GM20431 (cell line): ENCODE measurements at regions not wholly inside any gene's neighbourhood (a gene's known extent, or its start where the extent isn't known, plus 50 kb on each side); places are given as distances from the start of the nearest gene placed in this dataset.

Experiments used
- in situ Hi-C: fragments of 300-500 bp; cut with MseI, MboI; formaldehyde crosslinking; loops from one replicate; pipeline ENCODE4 v1.15.0; 2020; ENCODE audit warnings: low sequenced_read_pairs; ENCODE audit not compliant: unreplicated experiment

DNA sequence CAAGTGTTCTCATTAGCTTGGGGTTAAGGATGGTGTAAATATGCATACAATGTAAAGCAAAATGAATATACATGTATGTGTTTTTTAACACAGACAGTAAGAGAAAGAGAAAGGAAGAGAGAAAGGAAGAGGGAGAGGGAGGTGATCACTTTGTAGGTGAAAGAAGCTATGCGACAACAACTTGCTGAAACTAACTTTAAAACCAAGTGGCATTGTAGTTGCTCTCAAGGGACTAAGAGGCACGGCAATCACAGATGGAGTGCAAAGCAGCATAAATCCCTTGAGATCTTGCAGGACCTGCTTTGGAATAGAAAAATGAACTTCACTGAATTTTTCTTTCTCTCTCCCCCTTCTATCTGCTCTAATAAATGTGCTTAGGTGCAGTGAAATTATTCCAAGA lies 1665.0 kb upstream of the TENM3 start:
- in situ Hi-C loops = no loop called here

DNA sequence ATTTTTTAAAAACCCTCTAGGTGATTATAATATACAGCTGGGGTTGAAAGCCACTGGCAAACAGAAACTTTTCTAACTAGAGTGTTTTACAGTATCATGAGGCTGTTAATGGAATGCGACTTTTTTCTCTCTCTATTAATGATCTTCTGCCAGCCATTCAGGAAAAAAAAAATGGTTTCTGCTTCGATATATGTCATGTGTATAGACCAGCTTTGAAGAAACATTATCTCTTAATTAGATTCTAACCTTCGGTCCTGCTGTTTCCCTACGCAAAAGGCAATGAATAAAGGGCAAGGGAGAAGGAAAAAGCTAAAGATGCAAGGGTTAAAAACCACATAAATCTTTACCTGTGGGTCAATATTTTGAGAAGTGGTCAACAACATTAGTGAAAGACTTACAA lies 1662.1 kb upstream of the TENM3 start:
- in situ Hi-C loops = no loop called here

DNA sequence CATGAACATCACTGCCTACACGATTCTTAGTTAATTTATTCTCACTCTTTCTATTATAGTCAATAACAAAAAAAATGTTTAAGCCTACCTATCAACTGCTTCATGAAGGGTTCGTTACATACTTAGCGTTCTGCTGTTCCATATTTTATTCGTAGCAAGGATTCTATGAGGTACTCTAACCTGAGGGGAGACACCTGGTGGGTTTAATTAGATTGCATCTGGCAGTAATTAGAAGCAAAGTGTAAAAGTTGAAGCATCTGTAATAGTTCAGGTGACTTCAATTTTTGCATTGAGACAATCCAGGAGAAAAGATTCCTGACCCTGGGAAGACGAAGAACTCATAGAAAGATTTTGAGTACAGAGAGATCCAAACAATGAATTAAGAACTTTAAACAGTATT lies 1655.8 kb upstream of the TENM3 start:
- in situ Hi-C loops = no loop called here

DNA sequence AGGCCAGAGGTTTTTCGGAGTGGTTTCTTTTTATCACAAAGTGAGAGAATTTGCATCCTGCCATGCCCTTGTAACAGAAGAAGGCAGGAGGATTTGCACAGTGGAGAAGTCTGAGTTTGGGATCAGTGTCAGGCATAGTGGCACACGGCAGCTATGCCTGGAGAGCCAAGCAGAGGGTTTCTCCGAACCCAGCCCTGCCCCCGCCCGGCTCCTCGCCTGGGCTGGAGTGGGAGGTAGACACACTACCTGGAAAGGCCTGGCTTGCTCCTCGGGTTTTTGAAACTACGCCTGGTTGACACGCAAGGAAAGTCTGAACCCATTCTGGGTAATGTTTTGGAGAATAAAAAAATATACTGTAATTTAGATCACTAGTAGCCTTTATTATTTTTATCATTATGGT lies 1653.6 kb upstream of the TENM3 start:
- in situ Hi-C loops = no loop called here

DNA sequence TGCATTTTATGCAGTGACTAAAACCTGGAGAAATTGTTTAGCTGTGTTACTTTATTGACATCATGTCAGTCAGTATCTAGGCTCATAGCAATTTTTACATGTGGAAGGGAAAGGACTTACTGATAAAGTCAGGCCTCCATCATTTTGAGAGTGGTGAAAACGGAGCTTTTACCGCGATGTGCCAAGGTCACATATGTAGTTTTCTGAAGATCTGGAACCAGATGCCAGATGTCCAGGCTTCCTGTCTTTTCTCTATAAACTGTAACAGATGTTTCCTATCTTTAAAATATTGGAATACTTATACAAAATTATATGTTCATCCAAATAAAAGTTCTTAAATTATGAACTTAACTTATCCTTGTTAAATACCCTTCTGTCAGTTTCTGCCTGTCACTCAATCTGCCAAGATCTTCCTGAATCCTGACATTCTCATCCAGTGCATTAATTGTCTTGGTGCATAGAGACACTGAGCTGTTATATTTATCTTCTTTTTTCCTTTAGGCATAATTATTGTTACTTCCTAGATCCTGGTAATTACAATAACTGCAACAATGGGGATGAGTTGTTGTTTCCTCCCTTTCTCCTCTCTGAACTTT lies 1646.2 kb upstream of the TENM3 start:
- in situ Hi-C loops = no loop called here

DNA sequence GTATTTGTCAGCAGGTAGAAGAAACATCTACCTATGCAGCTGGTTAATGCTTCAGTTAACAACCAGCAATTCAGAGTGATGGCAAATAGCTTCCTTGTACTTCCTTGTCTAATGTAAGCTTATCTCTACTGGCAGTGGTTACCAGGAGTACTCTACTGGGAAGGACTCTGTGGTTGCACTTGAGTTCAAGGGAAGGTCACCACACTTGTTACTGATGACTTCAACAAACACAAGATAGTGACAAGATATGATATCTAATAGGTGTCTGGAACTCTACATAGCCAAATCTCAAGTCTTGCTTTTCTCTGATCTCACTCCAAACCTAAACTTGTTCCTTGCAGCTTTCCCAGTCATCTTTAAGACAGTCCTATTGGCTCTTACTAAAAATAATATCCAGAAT lies 1644.9 kb upstream of the TENM3 start:
- in situ Hi-C loops = no loop called here

DNA sequence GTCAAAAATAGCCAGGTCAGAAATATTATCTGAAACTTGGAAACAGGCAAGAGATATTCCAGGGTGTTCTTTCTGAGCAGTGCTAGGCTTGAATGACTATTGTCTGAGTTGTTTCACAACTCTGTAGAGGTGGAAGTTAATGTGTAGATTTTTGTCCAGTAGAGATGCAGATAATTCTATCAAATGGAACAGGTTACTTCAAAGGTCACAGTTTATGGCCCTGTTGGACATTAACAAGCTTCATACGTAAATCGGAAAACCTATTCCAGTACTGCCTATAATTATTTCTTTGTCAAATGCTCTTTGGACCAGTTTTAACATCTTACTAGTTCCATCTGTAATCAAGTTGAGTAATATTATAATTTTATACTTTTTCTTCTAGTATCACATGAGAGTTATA lies 1639.4 kb upstream of the TENM3 start:
- in situ Hi-C loops = no loop called here

DNA sequence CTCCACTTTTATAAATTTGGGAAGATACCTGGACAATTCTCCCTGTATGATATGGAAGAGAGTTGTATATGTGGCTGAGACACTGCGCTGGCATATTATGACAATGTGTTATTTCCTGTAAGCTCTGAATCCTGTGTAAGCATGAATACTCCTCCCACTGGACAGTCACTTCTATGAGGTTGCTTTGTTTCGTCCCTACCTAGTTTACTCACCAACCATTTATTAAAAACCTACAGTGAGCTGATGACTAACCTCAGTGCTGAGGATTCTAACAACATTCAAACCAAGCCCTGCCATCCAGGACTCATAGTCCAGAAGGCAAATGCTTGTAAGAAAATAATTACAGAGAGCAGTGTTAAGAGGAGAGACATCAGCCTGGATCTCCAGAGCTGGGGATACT lies 1632.9 kb upstream of the TENM3 start:
- in situ Hi-C loops = no loop called here

DNA sequence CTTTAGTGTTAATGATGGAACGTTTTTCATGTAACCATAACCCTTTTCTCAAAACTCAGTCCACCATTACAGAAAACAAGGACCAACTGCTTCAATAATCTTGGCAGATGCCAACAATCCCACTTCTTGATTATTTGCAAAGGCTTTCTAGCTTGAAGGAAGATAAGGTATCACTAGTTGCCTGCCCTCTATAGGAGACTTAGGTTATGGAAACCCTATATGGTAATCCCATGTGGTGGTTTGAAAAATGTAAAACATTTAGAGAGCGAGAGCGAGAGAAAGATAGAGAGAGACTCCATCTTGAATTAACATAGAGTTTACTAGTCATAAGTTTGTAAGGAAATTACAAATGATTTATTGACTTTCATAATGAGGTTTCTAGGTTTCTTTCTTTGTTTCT lies 1627.5 kb upstream of the TENM3 start:
- in situ Hi-C loops = no loop called here

DNA sequence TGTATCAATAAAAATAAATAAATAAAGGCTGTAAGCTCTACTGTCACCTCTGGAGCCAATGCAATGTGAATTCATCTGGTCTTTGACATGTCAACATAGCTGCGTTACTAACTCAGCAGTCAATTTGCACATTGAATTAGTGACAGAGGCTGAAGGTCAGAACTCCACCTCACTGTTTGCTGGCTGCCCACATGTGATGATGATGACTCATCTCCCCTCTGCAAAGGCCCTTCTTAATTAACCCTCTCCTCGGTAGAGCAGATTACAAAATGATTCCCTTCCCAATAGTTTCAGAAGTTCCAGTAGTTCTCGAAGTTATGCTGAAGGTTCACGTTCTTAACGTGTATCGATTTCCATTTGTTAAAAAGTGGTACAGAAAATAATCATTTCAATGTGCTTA lies 1626.0 kb upstream of the TENM3 start:
- in situ Hi-C loops = no loop called here

DNA sequence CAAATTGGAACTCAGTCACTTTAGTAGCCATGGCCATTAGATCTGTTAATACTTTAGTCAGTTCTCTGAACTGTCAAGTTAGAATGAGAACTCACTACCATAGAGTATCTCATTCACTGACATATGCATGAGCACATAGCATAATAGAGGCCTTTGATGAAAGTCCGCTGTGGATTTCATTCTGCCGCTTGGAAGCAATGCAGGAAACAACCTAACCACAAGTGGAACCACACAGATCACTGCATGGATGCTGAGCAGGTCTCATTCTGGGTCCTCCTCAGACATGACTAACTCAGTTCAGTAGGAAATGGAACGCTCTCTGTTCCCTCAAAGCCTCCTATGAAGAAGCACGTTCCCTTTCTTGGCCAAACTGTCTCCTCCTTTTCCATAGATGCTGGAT lies 1624.8 kb upstream of the TENM3 start:
- in situ Hi-C loops = no loop called here

DNA sequence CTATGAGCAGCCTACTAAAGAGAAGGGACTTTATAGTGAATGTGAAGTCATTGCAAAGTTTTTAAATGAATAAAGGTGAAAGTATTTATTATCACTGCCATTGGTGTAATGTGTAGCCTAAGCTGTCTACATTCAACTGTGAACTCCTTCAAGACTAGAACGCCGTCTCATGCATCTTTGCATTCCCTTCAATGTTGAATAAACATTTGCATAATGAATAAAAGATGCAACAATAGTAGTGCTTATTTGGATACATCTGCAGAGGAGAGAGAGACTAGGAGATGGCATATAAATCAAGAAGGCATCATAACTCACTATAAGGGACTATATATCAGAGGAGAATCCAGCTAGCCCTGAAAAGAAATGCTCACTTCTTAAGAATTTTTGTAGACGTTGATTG lies 1623.8 kb upstream of the TENM3 start:
- in situ Hi-C loops = no loop called here

DNA sequence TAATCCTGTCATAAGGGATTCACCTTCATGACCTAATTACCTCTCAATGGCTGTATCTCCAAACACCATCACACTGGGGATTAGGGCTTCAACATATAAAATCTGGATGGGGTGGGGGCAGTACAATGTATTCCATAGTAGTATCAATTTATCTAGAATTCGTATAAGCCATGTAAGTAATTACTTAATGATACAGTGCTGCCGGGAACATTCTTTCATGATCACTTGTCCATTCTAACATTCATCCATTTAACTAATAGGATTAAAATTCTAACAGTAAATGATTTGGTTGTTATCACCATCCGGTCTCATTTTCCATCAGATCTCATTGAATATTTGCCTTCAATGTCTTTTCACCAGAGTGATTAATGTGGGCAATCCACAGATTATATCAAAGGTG lies 1620.9 kb upstream of the TENM3 start:
- in situ Hi-C loops = no loop called here

DNA sequence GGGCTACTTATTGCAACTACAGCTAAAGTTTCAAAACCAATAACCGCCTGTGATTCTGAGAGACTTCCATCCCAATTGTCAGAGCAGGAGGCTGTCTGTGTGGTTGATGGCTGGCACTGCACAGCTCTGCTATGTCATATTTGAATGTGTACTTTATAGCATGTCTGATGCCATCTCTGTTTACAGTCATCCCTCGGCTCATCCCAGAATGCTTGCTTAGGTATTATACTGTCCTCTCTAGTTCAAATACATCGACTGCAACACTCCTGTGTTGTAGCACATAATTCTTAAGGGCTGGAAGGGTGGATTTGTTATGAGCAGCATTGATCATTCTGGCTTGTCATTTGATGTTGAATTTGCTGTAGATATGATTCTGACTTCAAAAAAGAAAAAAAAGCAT lies 1617.5 kb upstream of the TENM3 start:
- in situ Hi-C loops = no loop called here

DNA sequence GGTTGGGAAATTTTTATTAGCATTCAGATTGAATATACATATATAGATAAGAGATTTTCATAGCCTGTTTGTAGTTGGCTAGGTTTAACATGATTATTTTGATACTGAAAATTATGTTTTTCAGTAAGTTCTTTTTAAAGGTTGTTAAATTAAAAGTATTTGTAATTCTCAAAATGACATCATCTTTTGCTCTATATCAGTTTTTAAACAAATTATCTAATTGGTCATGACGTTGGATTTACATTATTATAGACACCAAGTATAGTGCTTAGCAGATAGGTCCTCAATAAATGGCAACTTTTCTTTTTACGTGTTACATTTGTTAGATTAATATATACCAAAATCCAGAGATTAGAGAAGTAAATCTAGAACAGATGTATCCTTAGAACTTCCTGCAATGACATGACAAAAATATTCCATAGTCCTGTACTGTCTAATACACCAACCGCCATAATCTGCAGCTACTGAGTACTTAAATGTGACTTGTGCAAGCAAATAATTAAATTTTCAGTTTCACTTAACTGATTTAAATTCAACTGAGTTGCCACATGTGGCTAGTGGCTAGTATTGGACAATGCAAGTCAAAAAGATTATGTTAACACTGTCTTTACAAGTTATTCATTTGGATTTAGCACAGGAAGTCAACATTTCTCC lies 1613.1 kb upstream of the TENM3 start:
- in situ Hi-C loops = no loop called here

DNA sequence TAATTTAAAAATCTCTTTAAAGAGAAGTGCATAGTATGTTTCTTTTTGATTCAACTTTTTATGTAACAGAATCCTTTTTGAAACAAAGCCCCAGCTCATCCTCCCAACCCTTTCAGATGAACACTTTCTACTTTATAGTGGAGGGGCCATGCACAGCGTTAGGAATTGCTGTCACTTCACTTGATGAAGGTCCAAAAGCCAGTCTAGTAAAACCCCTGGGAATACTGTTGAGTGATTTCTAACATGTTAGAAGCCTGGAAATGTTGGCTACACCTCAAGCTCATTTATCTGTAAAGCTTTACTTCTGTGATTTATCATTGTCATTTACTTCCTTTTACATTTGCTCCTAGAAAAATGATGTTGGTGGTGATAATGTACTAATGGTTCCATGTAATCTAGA lies 1608.9 kb upstream of the TENM3 start:
- in situ Hi-C loops = no loop called here

DNA sequence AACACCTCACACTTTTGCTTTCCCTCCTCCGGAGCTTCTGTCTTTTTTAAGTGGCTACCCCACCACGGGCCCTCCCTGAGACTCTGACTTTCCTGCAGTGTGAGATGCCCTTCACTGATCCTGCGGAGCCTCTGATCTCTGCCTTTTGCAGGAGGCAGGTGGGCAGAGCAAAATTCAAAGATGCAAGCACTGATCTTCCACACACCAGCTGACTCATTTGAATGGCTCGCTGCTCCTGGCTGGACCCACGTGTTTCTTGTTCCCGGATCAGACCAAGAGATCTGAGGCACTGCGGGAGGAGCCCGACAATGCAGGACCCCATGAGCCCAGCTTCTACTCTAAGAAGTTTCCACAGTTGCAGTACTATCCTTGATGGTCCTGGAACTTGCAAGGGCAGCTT lies 1607.9 kb upstream of the TENM3 start:
- in situ Hi-C loops = no loop called here

DNA sequence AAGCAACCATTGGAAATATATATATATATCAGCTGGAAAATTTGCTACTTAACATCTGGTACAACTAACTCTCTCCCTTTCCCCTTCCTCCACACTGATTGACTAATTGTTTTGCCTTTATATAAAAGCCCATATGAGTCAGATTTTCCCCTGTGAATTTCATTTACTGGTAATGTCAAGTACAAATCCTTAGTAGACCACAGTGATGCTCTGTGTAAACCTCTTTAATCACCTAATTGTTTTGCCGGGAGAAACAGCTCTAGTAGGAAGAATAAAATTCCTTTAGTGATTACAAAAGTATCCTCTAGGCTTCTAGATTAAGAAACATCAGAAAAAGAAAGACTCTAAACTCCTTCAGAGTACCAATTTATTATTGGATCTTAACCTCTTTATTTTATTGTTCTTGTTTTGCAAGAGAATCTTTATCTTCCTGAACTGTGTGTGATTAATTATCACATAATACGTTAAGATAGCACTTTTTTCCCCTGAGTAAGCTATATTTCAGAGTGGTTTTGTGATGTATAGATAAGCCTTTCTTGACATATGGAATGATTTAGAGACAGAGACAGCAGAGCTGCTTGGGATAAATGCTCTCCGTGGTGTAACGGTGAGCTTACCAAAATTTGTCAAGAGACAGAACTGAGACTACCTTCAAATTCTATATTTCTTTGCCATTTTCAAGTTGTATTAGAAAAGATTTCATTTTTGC lies 1606.4 kb upstream of the TENM3 start:
- in situ Hi-C loops = no loop called here

DNA sequence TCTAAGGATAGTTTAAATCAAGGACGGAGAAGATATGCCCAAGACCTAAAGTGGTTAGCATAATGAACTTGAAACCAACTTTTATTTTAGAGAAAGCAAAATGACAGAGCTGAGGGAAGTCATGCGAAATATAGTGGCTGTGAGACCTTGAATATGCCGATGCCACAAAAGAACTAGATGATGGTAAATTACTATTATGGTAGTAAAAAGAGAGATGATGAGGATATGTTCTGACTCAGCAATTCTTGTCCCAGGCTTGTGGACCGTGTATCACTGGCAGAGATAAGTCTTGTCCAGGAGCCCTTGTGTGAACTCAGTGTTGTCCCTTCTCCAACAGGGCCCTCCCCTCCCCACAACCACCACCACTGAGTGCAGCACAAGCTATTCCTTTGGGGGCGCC lies 1605.6 kb upstream of the TENM3 start:
- in situ Hi-C loops = no loop called here

DNA sequence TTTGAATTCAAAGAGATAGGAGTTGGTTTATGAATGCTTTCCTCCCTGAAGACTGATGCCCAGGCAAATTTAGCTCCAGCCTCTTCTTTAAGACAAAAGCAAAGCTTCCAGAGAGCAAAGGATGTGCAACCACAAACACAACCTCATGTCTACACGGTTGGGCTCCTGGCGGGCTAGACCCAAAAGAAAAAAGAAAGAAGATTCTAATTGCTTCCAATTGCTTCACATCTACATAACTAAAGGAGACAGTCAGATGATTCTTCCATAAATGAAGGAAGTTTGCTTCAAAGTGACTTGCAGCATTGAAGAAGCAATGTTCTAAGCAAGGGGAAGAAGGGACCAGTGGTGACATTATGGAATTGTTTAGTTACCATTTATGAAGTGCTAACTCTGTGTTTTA lies 1603.0 kb upstream of the TENM3 start:
- in situ Hi-C loops = no loop called here

DNA sequence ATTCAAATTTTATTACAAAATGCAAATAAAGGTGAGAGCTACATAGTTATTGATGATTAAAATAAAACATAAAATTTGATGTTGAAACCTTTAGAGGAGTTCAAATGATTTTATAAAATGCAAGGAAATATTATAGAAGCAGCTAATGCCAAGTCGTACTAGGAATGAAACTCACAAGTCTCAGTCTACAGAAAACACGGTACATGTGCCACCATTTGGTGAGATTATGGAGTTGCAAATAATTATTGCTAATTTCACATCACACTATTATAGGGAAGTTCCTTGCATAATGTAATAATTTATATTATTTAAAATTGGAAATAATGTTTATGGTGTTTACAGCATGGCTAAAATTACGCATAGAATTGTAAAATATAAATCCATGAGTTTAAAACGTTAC lies 1601.7 kb upstream of the TENM3 start:
- in situ Hi-C loops = no loop called here

DNA sequence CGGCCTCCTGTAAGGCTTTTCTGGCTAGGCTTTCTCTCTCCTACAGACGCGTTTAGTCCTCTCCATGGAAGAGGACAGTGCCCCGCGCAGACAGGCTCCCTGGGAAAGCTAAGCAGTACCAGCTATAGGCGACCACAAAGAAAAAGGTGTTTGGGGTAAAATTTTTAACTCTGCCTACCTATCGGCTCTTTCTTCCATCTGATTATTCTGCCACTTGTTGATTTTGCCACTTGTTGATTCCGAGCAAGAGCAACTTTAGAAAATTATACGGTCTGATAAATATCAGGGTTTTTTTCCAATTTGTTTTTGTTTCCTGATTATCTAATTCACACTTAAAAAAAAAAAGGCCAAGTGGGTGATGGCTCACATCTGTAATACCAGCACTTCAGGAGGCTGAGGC lies 1600.5 kb upstream of the TENM3 start:
- in situ Hi-C loops = no loop called here
